ENCODE measurements at regions not wholly inside any gene's neighbourhood (a gene's known extent, or its start where the extent isn't known, plus 50 kb on each side); places are given as distances from the start of the nearest gene placed in this dataset.

- ChIA-PET CTCF (interaction anchor here (1.2 to 2.1 kb wide), 3 partner anchors 10 to 315 kb away, joined by 4 to 6 read pairs (median 6); no protein-coding TSS in a partner anchor), POLR2A (no interaction called here)
Measured at GRCh38 chr15:29455055-29455454, 185.4 kb upstream of the NSMCE3 start.

GRCh38 chr15:29454506-29454905 lies 184.9 kb upstream of the NSMCE3 start:
- CTCF ChIA-PET: interaction anchor here (2.1 kb wide), 1 partner anchor 11 kb away, joined by 6 read pairs; no protein-coding TSS in a partner anchor
- POLR2A ChIA-PET: no interaction called here
- no peak for DNase-seq (ENCODE audit: extremely low spot score)
- no peak for TF ChIP-seq CTCF (IDR thresholded peaks at IDR 0.05; ENCODE audit: control extremely low read depth, extremely low read depth, low read depth, missing control alignments)

More at GRCh38 chr15:29455055-29455454, 185.4 kb upstream of the NSMCE3 start:
- no peak for DNase-seq (ENCODE audit: extremely low spot score)
- no peak for TF ChIP-seq CTCF (IDR thresholded peaks at IDR 0.05; ENCODE audit: control extremely low read depth, extremely low read depth, low read depth, missing control alignments)

- no peak for TF ChIP-seq CTCF (IDR thresholded peaks at IDR 0.05; ENCODE audit: control extremely low read depth, extremely low read depth, low read depth, missing control alignments)
- no peak for DNase-seq (ENCODE audit: extremely low spot score)
- ChIA-PET POLR2A (no interaction called here), CTCF (no interaction called here)
Measured at GRCh38 chr15:29452881-29453731, 183.5 kb upstream of the NSMCE3 start.

- ChIA-PET CTCF (no interaction called here), POLR2A (no interaction called here)
- DNase-seq (ENCODE audit: extremely low spot score): no peak
- TF ChIP-seq CTCF (IDR thresholded peaks at IDR 0.05; ENCODE audit: control extremely low read depth, extremely low read depth, low read depth, missing control alignments): no peak
Measured at GRCh38 chr15:29451201-29451781, 181.7 kb upstream of the NSMCE3 start.

GRCh38 chr15:29449136-29449535 lies 179.5 kb upstream of the NSMCE3 start:
- ChIA-PET CTCF (interaction anchor here (1.0 kb wide), 1 partner anchor 11 kb away, joined by 3 read pairs; no protein-coding TSS in a partner anchor), POLR2A (no interaction called here)
- no peak for DNase-seq (ENCODE audit: extremely low spot score)
- no peak for TF ChIP-seq CTCF (IDR thresholded peaks at IDR 0.05; ENCODE audit: control extremely low read depth, extremely low read depth, low read depth, missing control alignments)

- ChIA-PET POLR2A (no interaction called here), CTCF (interaction anchor here (0.7 to 1.0 kb wide), 2 partner anchors 10 kb away, joined by 3 read pairs; no protein-coding TSS in a partner anchor)
- TF ChIP-seq CTCF (IDR thresholded peaks at IDR 0.05; ENCODE audit: control extremely low read depth, extremely low read depth, low read depth, missing control alignments): no peak
- DNase-seq (ENCODE audit: extremely low spot score): no peak
Measured at GRCh38 chr15:29448320-29448719, 178.7 kb upstream of the NSMCE3 start.

Data from GM10248 (cell line).